HG03196 (cell line): ENCODE measurements at regions not wholly inside any gene's neighbourhood (a gene's known extent, or its start where the extent isn't known, plus 50 kb on each side); places are given as distances from the start of the nearest gene placed in this dataset.

Experiments used
- ATAC-seq: cut with Tn5 transposase; IDR thresholded peaks from one replicate; pipeline ENCODE4 v1.9.1; 2021; ENCODE audit not compliant: unreplicated experiment

GRCh38 chr16:17877821-17878360 is 407.1 kb upstream of the XYLT1 start:
- no peak for ATAC-seq

DNA sequence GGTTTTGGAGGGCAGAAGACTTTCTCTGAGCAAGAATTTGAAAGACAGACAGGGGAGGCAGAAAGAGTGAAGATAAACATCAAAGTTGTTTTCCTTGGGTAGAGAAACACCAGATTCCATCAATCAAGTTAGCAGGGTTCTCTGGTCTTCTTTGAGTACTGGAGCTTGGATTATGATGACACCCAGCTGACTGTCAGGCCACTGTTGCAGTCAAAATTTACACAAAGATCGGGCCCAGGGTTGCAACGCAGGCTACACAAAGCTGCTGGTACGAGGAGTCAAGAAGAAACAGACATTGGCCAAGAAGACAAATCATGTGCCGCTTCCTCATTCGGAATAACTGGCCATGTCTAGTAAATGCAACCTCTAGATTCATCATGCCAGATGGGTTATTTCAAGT is 396.2 kb upstream of the XYLT1 start:
- ATAC-seq, result no peak

DNA sequence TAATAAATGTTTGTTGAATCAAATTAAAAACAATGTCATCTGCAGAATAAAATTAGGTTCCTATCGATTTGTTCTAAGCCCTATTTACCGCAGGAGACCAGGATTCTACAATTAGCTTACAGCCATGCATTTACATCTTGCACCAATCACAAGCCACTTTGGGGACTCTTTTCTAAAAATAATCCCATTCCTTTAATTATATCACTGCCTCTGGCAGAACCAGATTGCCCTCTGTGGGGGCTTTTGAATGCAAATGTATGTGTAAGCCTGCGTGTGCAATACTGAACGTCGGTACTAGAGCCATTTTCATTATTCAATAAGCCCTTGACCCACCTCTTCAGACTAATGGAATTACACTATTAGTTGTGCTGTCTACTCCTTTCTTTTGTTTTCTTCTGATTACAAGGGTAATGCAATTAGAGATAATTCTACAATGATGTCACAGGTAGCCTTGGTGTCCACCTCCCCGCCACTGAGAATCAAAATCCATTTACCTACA is 391.3 kb upstream of the XYLT1 start:
- ATAC-seq, result no peak

GRCh38 chr16:17858061-17858460 is 387.3 kb upstream of the XYLT1 start:
- no peak for ATAC-seq

- no peak for ATAC-seq
Measured at GRCh38 chr16:17853958-17854357, 383.2 kb upstream of the XYLT1 start.

DNA sequence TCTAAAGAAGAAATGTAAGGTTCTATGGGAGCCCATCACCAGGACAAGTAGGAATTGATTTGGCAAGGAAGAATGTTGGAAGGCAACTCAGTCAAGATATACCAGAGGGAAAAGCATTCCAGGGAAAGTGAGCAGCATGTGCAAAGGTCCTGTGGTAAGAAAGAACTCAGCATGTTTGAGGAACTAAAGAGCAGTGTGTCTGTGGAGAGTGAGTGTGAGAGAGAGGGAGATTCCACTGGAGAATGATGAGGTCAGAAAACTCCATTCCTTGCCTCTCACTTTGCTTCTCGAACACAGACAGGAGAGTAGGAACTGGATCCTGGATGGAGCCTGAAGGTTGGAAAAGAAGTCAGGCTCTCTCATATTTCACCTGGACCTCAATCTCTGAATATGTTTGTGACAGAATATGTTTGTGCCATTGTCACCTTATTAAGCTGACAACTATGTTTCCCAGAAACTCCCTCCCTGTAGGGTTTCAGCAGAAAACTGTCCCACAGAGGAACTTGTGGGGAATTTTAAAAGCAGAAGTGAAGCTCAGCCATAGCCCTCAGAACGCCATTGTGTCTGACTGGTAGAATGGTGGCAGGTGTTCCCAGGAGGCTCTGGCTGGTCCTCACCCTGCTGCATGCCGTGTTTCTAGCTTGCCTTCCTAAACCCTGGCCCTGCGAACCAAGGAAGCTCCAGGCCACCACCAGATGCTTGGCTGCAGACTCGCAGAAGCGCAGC is 382.4 kb upstream of the XYLT1 start:
- no peak for ATAC-seq

DNA sequence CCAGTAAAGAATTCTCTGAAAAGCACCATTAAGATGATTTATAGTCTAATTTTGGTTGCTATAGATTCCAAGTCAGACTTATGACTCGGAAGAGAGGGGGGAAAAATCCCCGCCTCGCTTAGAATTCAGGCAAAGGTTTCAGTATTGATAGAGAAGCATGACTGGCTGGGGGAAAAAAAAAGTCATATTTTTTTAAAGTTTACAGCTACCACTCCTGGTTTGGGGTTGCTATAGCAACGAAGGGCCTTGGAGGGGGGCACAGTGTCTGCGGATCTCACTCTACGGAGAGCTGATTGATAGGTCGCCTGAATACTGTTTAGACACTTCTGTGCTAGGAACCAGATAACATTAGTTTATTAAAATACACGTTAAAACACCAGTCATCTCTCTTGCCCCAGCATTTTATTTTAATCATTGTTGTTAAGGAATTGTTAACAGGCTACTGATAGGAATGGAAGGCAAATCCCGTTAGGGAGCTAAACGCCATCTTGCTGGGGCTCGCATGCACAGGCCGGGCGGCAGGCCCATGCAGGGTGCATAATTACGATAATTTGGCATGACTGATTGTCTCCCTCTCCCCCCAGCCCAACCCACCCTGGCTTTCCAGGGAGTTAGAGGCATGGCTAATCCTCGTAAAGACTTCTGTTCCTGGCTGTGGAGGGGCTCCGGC is 380.0 kb upstream of the XYLT1 start:
- ATAC-seq, result no peak

DNA sequence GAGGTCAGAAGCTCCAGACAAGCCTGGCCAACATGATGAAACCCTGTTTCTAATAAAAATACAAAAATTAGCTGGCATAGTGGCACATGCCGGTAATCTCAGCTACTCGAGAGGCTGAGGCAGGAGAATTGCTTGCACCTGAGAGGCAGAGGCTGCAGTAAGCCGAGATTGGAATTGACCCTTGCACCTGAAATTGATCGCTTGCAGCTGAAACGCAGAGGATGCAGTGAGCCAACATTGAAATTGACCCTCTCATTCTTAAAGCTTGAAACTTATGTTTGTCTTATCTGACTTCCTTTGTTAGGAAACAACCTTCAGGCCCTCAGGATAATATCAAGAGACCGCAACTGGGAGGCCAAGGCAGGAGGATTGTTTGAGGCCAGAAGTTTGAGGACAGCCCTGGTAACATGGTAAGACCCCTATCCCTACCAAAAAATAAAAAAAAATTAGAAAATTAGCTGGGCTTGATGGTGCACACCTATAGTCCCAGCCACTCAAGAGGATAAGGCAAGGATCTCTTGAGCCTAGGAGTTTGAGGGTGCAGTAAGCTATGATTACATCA is 376.6 kb upstream of the XYLT1 start:
- ATAC-seq, result no peak

DNA sequence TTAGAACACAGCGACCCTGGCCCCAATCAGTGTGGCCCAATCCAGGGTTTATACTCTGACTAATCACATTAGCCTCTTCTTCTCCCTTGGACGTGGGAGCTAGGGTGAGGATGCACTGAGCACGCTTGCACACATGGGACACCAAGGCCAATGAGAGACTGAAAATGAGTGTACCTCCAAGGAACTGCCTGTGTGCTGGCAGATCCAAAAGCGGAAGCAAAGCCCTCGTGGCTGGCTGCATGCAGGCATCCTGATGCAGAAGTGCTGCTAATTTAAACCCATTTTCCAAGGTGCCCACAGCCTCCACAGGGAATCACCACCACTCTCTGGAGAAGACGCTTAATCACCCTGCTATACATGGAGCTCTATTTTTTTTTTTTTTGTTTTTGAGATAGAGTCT is 375.3 kb upstream of the XYLT1 start:
- no peak for ATAC-seq

DNA sequence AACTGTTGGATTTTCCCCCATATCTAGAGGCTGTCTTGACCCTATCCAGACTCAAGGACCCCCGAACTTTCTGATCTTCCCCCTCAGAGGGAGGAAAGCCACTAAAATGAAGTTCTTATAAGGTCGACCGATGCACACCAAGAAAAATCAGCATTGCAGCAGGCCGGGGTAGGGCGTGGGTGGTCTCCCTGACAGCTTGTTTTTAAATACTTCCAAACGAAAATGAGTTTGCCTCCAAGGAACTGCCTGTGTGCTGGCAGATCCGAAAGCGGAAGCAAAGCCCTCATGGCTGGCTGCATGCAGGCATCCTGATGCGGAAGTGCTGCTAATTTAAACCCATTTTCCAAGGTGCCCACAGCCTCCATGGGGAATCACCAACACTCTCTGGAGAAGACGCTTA is 374.3 kb upstream of the XYLT1 start:
- no peak for ATAC-seq

- no peak for ATAC-seq
Measured at GRCh38 chr16:17843905-17844304, 373.1 kb upstream of the XYLT1 start.

DNA sequence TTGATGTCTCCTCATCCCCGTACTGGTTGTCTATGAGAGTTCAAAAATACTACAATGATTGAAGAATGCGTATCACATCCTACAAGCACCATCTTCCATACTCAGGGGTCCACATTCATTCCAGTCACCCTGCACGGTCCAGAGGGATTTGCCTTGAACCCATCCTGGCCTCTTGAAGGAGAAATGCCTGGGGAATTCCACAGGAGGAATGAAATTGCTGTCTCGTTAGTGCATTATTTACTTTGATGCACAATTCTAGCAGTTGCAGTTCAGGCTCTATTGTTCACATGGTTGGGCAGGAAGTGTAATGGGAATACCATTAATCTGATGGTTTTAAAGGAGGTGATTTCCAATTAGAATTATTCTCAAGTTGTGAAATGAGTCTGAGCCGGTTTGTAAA is 369.1 kb upstream of the XYLT1 start:
- no peak for ATAC-seq

DNA sequence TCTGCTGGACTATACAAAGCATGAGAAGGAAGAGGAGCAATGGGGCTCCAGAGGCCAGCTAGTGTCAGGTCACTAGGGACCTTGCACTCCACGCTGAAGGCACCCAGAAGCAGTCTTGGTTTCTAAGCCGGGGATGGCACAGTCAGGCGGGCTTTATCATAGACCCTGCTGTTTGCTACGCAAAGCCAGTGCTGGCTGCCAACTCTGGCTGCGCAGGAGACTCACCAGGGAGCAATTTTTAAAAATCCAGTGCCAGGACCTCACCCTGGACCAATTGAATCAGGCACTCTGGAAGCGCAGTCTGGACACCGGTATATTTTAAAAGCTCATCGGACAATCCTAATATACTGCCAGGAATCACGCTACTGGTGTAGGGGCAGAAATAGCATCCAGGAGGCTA is 368.5 kb upstream of the XYLT1 start:
- ATAC-seq, result no peak

DNA sequence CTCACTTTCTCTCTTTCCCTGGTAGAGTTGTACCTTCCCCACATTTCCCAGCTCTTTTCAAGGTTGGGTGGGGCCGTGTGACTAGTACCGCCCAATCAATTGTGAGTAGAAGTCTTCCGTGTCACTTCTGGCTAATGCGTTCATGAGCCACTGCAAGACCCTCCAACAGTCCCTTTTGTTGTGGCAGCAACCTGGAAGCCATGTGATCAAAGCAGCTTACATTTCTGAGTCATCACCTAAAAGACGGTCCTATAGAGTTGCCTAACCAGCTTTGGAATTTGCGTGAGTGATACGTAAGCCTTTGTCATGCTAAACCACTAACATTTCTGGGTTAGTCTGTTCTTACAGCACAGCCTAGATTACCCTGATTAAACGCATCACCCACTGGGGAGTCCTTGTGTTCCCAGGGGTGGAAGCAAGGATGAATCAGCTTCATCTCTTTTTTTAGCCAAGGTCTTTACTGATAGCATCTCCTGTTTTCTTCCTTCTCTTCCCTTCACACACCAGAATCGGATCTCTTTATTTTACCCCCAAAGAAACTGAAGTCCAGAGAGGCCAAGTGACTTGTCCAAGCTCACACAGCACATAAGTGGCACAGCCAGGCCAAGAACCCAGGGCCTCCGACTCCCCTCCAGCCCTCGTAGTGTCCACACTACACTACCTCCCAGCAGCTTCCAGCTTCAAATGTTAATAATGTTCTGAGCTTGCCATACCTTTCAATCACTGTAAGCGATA is 366.3 kb upstream of the XYLT1 start:
- no peak for ATAC-seq

DNA sequence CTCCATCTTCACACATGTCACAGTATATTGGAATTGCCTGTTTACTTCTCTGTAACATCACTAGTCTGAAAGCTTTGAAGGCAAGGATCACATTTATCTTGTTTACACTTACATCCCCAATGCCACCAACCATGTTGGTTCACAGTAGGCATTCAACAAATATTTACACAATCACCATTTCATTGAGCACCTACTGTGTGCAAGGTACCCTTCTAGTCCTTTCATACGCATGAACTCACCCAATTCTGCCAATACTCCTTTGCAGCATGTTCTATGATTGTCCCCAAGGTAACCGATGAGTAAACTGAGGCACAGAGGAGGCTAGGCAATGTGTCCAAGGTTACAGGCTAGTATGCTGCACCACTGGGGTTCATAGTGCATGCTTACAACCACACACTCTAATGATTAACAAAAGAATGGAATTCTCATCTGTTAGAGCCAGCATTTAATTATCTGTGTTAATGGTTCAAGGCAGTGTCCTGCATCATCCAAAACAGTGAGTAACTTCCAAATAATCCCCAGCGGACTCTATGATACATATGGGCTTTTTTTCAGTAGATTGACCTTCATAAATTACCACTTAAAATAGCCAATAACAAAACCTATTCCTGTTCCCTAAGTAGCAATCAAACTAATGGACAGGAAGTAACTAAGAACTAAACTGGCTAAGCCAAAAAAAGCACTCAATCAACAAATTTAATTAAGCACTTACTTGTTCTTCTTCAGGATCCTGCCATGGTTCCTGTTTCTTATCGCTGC is 364.5 kb upstream of the XYLT1 start:
- no peak for ATAC-seq

GRCh38 chr16:17832738-17833137 is 362.0 kb upstream of the XYLT1 start:
- ATAC-seq, result no peak

GRCh38 chr16:17831330-17831729 is 360.6 kb upstream of the XYLT1 start:
- no peak for ATAC-seq

DNA sequence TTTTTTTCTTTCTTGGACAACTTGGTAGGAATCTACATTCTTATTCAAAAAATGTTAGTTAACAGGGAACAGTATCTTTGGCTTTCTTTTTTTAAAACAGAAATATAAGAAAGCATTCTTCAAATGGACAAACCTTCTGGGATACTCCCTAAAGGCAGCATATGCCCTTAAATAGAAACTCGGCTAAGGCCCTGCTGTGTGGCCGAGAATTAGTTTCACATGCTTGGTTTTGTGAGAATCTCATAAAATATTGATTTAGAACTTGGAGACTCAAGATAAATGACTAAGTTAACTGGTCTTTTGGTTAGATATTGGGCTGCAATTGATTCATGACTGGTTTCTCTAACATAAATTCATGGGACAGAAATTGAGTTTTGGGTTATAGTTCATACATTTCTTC is 359.9 kb upstream of the XYLT1 start:
- no peak for ATAC-seq

GRCh38 chr16:17829811-17830210 is 359.1 kb upstream of the XYLT1 start:
- no peak for ATAC-seq

GRCh38 chr16:17828012-17828411 is 357.3 kb upstream of the XYLT1 start:
- ATAC-seq, result no peak

GRCh38 chr16:17827313-17827712 is 356.6 kb upstream of the XYLT1 start:
- no peak for ATAC-seq
